ENCODE measurements at regions not wholly inside any gene's neighbourhood (a gene's known extent, or its start where the extent isn't known, plus 50 kb on each side); places are given as distances from the start of the nearest gene placed in this dataset.

DNA sequence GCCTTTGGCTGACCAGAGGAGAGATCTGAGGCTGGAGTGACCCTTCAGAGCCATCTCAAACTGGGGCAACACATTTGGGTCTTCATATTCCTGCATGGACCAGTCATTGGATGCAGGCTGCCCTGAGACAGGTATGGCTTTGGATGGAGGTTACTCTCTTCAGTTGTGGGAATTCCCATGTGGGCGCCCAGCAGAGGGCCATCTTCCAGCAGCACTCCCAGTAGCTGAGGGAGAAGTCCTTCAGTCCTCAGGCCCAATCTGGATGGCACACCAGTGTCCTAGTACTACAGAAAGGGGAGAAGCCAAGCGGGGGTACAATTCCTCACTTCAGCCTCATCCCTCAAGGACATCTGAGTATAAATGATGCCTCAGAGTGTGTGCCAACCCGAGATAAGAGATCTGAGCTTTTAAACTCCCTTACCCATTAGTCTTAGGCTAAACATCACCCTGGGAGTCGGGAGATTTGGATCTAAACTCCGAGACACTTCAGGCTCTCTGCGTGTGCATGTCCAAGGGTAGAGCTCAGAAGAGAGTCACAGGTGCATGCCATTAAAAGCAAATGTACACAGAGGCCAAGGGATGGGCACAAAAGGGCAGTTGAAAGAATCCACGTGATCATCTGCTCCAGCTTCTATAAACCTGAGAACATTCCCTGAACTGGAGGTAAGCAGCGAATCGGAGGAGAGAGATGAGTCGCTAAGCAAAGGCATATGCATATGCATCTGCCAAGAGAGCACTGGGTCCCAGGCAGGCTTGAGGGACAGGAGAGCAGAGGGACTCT is 204.6 kb downstream of the CD83 start:
- TF ChIP-seq, protein P1, sequence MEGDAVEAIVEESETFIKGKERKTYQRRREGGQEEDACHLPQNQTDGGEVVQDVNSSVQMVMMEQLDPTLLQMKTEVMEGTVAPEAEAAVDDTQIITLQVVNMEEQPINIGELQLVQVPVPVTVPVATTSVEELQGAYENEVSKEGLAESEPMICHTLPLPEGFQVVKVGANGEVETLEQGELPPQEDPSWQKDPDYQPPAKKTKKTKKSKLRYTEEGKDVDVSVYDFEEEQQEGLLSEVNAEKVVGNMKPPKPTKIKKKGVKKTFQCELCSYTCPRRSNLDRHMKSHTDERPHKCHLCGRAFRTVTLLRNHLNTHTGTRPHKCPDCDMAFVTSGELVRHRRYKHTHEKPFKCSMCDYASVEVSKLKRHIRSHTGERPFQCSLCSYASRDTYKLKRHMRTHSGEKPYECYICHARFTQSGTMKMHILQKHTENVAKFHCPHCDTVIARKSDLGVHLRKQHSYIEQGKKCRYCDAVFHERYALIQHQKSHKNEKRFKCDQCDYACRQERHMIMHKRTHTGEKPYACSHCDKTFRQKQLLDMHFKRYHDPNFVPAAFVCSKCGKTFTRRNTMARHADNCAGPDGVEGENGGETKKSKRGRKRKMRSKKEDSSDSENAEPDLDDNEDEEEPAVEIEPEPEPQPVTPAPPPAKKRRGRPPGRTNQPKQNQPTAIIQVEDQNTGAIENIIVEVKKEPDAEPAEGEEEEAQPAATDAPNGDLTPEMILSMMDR (IDR thresholded peaks at IDR 0.05; ENCODE audit: poor library complexity) = no peak
- TF ChIP-seq EZH2phosphoT487 (IDR thresholded peaks at IDR 0.05; ENCODE audit: low read depth, severe bottlenecking, unreplicated experiment) = no peak
